Umbilical cord (tissue), 1 donor: ENCODE measurements at regions not wholly inside any gene's neighbourhood (a gene's known extent, or its start where the extent isn't known, plus 50 kb on each side); places are given as distances from the start of the nearest gene placed in this dataset.
"Not testable (repeated sequence)": the region's sequence is repeated elsewhere in the genome, so short reads cannot be mapped to it uniquely, and the experiment has no call there.

ENCODE experiments used
- DNase-seq: peaks from one replicate; pipeline ENCODE4 v3.0.0-alpha.2; 2015; ENCODE audit warnings: low spot score

DNA sequence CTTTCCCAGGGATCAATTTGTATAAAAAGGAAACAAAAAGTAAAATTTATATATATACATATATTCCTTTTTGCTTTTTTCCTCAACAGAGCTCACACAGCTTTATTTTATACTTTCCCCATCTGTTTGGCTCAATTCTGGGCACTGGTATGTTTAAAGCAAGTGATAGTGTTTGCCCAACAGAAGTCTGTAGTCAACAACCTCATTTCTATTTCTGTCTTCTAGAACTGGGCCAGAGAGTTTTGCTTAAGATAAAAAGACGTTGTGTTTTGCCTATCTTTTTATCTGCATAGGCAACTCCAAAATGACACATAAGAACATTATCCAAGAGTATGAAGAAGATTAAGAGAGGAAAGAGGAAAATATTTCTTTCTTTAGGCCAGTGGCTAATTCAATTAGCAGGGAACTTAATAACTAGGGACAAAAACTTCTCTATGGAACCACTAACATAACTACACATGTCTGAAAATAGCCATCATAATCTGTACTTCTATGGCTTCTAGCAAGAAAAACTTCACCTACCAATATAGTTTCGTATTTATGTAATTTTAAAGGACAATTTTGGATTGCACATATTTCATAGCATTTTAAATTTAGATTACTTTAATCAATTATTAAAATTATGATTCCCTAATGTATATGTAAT, 1300.5 kb downstream of the ARAP2 start:
- no peak for DNase-seq

DNA sequence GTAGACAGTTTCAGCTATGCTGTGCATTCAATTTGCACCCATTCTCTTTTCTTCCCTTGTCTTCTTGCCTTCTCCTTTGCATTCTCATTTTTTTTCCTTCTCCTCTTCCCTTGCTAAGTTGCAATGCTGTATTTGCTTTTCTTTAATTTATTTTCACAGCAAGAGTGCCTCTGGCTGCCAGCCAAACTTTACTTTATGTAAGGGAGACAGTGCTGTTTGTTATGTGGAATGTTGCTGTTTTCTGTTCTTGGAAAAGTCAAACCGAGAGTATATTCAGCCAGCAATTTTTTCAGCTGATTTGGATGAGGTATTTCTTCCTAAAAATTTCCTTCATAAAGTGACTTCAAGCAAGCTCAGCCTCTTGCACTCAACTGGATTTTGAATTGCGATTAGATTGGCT, 1293.4 kb downstream of the ARAP2 start:
- peak; percentile 13 for DNase-seq

DNA sequence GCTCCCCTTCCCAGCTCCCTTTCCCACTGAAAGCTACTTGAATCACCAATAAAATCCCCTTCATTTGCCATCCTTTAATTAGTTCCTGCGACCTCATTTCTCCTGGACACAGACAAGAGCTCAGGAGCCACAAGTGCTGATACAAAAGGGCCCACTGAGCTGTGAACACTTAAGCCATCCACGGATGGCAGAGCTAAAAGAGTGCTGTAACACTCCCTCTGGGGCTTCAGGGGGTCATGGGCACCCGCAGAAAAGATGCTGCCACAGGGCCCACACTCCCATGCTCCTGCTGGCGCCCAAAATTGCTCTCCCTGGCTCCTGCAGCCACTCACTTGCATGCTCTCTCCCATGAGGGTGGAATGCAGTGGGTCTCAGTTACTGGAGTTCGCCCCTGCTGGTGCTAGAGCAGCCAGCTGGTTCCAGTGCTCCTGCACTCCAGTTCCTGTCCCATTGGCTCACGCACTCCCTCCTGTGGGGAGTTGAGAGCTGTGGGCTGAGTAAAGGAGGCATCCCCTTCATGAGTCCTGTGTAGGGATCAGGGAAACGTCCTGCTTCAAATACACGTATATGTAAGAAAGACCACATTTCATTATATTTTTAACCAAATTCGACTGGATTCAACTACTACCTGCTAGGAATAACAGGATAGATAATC, 1291.0 kb downstream of the ARAP2 start:
- no peak for DNase-seq

DNA sequence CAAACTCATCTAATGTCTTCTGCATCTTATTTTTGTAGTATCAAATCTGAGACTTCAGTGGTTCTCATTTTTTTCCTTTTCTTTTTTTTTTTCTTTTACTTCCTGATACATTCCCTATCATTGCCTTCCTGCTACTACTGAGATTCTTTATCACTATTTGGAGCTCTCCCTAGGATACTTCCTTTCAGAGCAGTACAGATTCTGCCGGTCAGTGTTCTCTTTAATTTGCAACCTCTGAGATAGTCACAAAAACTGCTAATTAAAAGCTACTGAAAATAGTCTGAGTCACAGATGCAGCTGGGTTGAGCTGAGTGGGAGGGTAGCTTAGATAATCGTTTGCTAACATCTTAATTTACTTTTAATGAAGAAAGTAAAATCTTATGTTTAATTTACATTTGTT, 1279.7 kb downstream of the ARAP2 start:
- DNase-seq = no peak

DNA sequence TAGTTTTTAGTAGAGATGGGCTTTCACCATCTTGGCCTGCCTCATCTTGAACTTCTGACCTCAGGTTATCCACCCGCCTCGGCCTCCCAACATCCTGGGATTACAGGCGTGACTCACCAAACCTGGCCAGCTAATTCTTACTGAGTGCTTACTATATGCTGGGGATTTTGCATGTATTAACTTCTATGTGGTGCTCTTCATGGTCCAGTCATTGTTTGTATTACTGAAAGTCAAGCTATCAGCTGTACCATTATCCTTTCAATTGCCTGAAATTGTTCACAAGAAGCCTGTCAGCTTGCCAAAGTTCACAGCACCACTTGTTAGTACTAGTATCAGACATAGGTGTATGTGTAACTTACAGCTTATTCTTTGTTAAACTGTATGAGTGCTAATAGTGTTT, 1272.1 kb downstream of the ARAP2 start:
- DNase-seq = no peak

DNA sequence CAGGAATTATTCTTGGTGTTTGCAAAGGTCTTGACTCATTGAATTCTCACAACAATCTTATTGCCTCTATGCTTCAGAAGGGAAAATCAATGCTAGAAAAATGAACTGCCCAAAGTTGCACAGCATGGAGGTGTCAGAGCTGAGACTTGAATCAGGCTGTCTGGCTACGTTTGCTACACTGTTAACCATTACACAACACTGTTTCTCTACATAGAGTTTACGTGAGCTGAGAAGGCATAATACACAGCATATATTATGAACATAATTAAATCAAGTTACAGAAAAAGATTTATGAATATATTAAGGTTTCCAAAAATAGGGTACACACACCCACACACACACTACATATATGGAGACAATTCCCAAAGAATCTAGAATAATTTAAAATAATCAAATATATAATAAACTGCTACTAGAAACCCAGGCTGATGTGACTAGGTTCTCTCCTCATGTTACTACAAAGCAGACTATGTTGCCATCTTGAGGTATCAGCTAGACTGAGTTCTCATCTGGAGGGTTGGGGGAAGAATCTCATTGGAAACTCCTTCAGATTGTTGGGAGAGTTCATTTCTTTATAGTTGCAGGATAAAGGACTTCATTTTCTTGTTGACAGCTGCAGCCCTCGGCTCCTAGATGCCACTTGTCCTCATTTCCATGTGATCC, 1270.5 kb downstream of the ARAP2 start:
- no peak for DNase-seq

DNA sequence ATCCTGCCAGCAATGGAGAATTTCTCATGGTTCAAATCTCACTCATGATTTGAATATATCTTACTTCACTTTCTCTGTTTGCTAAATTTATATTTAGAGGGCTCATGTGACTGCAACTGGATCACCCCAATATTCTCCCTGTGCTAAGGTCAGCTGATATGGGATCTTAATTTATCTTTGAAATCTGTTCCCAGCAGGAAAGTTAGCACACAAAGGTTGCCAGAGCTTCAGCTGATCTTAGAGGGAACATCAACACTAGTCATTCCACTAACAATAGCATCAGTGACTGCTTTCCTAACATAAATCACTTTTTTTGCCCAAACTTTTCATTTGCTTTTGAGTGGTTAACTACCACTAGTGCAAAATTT, 1270.0 kb downstream of the ARAP2 start:
- no peak for DNase-seq

DNA sequence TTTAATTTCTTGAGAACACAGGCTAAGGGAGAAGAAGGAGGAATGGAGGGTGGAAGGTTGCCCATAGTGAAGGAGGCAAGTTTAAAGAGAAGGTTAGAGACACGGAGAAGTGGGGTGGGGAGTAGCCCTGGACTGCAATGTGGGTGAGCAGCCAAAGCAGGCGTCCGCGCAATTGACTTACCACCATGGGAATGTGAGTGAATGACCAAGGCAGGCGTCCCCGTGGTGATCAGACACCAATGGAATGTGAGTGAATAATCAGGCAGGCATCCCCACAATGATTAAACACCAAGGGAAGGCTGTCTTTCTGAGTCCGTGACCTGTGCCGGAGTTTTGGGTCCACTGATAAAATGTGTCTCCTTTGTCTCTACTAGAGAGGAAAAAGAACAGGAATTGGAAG, 1223.1 kb downstream of the ARAP2 start:
- DNase-seq = not testable (repeated sequence)

DNA sequence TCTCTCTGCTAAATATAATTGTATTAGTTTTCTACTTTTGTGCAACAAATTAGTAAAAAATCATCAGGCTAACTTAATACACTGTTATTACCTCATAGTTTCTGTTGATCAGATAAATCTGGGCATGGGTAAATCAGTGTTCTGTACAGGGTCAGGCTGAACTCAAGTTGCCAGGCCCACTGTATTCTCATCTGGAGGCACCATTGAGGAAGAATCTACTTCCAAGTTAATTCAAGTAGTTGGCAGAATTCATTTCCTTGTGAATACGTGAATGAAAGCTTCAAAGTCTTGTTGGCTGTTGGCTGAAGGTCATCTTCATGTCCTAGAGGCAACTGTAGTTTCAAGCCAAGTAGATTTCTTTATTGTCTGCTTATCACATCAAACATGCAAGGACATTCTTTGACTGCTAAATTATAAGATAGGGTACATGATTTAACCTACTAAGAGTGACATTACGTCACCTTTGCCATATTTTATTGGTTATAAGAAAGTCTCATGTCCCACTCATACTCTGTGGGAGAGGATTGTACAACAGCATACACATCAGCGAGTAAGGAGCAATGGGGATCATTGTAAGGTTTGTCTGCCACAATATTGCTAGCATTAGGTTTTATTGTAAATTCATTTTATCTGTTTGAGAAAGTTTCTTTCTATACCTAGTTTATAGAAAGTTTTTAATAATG, 1219.0 kb downstream of the ARAP2 start:
- DNase-seq = no peak

DNA sequence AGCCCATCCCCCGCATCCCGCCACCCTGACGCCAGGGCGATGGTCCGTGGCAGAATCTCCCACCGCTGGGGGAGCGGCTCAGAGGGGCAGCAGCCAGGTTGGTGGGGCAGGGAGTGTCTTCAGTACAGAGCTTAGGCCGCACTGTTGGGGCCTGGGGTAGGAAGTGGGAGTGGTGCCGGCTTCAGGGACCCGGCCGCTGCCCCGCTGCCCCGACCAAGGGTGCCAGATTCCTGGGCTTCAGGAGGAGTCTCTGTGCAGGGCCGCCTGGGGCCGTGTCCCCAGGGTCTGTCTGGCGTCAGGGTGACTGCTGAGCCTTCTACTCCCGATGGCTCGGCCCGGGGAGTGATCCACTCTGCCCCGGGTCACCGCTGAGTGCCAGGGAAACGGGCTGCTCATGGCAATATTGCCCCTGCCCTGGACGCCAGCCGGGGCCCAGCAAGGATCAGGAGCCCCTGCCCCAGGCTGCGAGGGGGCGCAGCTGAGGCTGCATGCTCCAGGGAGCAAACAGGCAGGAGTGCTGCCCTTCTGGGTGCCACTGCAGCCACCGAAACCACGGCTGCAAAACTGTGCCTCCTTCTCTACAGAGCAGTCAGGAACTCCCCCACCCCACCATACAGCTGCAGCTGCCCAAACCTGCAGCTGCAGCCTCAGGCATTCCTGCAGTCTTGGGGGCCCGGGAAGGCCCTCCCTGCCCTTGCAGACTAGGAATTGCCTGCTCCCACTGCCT, 1206.1 kb downstream of the ARAP2 start:
- DNase-seq = no peak

DNA sequence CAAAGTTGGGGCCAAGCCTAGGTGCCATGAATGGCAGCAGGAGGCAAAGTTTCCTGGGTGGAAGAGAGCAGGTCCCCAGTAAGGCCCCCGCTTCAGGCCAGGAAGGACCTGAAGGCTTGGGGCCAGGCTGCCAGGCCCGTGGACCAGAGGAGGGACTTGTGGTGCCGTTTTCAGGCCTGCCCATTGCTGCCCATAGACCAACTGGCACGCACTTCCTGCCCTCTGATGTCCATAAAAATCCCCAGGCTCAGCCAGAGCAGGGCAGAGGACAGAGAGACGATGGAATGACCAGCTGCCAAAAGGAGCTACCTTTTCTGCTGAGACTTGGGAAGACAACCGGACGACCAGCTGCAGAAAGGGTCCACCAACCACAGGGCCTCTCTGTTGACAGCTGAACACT, 1205.5 kb downstream of the ARAP2 start:
- DNase-seq = no peak

DNA sequence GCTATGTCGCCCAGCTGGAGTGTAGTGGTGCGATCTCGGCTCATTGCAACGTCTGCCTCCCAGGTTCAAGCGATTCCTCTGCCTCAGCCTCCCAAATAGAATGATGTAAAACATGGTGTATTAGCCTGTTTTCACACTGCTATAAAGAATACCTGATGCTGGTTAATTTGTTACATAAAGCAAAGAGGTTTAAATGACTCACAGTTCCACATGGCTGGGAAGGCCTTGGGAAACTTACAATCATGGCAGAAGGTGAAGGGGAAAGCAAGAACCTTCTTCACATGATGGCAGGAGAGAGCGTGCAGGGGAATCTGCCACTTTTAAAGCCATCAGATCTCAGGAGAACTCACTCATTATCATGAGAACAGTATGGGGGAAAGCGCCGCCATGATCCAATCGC, 1191.8 kb downstream of the ARAP2 start:
- DNase-seq = no peak

DNA sequence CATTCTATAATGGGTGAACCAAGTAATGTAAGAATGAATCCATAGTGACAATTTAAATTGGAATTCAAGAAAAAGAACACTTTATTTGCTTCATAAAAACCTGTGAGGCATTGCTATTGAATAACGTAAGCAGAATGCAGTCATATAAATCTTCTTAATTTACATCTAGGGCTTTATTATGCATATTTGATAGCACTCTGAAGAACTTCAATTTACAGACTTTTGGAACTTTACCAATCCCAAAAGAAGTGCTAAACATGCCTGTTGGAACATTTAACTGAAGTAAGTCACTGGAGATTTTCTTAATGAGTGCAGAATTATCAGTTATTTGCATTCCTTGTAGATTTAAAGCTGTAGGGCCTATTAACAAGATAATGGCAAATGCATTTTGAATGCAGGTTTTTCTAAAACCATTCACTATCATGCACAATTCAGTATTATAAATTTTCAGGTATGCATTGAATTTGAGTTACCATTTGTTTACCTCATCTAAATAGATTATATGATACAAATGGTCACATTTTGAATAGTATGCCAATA, 1181.2 kb downstream of the ARAP2 start:
- no peak for DNase-seq

DNA sequence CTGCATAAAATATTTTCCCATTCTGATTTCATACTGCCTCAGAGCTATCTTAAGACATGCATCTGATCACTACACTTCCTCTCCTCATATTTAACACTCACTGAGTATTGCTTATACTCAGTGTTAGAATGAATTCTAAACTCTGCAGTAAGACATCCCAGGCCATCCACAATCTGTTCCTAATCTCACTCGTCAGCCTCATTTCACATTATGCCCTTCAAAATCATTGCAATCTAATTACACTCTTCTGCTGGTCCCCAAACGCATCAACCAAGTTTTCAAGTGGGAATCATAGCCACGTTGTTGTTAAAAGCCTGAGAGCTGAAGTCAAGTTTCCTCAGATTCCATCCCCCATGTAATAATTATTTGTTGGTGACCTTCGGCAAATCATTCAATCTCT, 1177.9 kb downstream of the ARAP2 start:
- no peak for DNase-seq

DNA sequence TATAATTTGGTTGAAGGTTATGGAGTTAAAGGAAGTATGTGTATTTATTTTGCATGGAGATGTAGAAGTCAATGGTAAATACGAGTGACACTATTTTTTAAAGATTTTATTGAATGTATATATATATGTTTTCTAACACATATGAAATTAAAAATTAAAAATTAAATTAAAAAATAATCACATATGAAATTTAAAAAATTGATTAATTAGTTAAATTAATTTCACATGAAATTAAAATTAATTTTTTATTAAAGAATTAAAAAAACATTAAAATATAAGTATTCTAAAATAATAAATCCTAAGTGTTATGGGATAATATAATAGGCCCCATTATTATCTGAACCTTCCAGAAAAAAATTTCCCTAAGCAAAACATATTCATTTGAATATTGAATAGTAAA, 1163.5 kb downstream of the ARAP2 start:
- no peak for DNase-seq

DNA sequence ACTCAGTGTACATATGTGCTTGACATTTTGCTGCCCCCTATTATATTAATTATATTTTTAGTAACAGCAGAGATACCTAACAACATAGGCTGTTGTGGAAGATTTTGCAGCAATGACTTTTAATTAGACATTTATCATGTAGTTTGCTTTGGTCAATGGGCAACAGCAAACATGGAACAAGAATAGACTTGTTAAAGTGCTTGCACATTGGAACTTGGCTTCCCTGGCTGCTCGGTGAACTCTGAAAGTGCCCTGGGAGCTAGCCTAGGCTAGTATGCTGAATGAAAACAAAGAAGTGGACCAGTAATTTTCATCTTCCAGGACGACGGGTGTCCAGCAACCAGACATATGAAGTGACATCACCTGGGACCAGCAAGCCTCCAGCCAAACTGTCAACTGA, 1157.1 kb downstream of the ARAP2 start:
- no peak for DNase-seq

DNA sequence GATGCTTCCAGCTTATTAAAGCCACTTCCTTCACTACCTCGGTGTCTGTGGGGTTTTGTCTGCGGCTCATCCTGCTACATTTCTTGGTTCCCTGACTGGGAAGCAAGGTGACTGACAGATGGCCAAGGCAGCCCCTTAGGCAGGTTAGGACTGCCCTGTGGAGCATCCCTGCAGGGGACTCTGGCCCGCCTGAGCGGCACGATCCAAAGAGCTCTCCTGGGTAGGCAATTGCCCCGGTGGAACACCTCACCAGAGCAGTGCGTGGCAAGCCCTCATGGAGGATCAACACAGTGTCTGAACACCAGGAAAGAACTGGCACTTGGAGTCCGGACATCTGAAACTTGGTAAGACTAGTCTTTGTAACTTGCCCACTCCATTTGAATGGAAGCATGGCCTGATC, 1143.4 kb downstream of the ARAP2 start:
- DNase-seq = no peak

DNA sequence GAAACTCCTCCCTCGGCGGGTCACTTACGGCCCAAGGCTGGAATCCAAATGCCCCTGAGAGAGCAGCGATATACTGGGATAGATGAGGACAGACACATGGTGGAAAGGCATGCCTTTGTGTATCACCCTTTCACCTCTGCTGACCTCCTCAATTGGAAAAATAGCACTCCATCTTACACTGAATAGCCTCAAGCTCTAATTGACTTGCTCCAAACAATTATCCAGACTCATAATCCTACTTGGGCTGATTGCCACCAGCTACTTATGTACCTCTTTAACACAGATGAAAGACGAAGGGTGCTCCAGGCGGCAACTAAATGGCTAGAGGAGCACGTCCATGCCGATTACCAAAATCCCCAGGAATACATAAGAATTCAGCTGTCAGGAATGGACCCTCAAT, 1142.2 kb downstream of the ARAP2 start:
- no peak for DNase-seq

DNA sequence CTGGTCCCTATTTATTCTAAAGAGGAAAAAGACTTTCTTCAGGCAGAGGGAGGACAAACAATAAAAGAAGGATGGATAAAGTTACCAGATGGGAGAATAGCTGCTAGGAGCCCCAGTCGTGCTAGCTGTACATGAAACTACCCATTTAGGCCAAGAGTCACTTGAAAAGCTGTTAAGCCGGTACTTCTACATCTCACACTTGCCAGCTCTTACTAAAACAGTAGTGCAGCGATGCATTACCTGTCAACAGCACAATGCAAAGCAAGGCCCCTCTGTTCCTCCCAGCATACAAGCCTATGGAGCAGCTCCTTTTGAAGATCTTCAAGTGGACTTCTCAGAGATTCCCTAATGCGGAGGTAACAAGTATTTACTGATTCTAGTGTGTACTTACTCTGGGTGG, 1138.8 kb downstream of the ARAP2 start:
- DNase-seq = peak; percentile 27

DNA sequence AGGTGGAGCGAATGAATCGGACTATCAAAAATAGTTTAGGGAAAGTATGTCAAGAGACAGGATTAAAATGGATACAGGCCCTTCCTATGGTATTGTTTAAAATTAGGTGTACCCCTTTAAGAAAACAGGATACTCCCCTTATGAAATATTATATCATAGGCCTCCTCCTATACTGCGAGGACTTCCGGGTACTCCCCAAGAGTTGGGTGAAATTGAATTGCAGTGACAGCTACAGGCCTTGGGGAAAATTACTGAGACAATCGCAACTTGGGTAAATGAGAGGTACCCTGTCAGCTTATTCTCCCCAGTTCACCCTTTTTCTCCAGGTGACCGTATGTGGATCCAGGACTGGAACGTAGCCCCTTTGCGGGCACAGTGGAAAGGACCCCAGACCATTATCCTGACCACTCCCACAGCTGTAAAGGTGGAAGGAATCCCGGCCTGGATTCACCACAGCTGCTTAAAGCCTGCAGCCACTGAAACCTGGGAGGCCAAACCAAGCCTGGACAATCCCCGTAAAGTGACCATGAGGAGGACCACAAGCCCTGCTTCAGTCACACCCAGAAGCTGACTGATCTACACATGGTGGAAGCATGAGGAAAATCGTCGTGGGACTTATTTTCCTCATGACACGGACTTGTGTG, 1138.1 kb downstream of the ARAP2 start:
- no peak for DNase-seq

DNA sequence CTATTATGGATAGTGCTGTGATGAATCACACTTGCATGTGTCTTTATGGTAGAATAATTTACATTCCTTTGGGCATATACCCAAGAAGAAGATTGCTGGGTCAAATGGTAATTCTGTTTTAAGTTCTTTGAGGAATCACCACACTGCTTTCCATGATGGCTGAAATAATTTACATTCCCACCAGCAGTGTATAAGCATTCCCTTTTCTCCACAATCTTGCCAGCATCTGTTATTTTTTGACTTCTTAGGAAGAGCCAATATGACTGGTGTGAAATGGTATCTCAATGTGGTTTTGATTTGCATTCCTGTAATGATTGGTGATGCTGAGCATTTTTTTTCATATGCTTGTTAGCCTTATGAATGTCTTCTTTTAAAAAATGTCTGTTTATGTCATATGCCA, 1120.2 kb downstream of the ARAP2 start:
- DNase-seq = no peak
